ENCODE measurements at regions not wholly inside any gene's neighbourhood (a gene's known extent, or its start where the extent isn't known, plus 50 kb on each side); places are given as distances from the start of the nearest gene placed in this dataset.

- H3K27me3 ChIP-seq (ENCODE audit: insufficient read depth, poor library complexity, severe bottlenecking), result no peaks in the 10 kb centered on the region
- H3K27ac ChIP-seq (ENCODE audit: poor library complexity, severe bottlenecking), result no peak overlapping the region
- TF ChIP-seq, protein P1, sequence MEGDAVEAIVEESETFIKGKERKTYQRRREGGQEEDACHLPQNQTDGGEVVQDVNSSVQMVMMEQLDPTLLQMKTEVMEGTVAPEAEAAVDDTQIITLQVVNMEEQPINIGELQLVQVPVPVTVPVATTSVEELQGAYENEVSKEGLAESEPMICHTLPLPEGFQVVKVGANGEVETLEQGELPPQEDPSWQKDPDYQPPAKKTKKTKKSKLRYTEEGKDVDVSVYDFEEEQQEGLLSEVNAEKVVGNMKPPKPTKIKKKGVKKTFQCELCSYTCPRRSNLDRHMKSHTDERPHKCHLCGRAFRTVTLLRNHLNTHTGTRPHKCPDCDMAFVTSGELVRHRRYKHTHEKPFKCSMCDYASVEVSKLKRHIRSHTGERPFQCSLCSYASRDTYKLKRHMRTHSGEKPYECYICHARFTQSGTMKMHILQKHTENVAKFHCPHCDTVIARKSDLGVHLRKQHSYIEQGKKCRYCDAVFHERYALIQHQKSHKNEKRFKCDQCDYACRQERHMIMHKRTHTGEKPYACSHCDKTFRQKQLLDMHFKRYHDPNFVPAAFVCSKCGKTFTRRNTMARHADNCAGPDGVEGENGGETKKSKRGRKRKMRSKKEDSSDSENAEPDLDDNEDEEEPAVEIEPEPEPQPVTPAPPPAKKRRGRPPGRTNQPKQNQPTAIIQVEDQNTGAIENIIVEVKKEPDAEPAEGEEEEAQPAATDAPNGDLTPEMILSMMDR (IDR thresholded peaks at IDR 0.05; ENCODE audit: poor library complexity, severe bottlenecking), result no peak
- DNase-seq (ENCODE audit: low spot score), result no peak
- no peak overlapping the region for H3K4me3 ChIP-seq (ENCODE audit: severe bottlenecking)
- peaks cover 17% of the 10 kb centered on the region for H3K4me1 ChIP-seq (ENCODE audit: insufficient read depth, poor library complexity, severe bottlenecking)
- no peaks in the 10 kb centered on the region for H3K36me3 ChIP-seq (ENCODE audit: low read depth)
- ATAC-seq (ENCODE audit: low read depth), result no peak
- H3K9me3 ChIP-seq (ENCODE audit: severe bottlenecking), result no peaks in the 10 kb centered on the region
These were observed 309.2 kb upstream of the ZMIZ1 start for GRCh38 chr10:78759456-78760120.

DNA sequence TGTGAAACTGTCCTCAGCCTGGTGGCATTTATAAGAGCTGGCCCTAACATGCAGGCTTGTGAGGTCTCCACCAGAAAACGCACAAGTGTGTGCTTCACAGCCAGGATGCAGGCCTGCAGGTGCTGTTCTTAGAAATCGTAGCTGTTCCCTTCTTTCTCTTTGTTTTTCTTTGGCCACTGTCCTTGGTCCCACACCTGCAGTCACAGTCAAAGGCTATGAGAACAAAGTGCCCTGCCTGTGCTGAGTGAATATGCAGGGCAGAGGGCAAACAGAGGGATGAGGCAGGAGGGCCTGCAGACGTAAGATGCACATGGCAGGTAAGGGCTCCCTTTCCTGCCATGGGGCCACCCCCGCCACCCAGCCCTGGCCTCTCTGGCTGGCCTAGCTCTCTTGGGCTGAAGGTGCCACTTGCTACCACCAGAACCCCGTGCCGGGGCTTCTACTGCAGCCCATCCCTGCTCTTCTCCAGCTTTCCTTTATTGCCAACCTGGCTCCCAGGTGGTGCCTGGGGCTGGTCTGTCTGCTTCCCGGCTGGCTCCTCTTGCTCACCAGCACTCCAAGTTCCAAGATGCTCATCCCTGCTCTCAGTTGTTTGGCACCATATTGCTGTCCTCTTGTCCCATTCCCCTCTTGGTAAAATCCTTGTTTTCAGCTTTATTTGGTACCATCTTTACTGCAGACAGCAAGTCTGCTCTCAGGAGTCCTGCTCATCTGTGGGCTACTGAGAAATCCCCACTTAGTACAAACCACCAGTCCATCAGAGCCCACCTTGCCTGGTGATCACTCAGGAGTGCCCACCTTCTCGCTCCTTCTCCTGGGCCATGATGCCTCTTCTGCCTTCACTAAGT, 308.1 kb upstream of the ZMIZ1 start:
- Histone ChIP-seq H3K27me3 (ENCODE audit: insufficient read depth, poor library complexity, severe bottlenecking) (no peaks in the 10 kb centered on the region), H3K27ac (ENCODE audit: poor library complexity, severe bottlenecking) (no peak overlapping the region), H3K9me3 (ENCODE audit: severe bottlenecking) (no peaks in the 10 kb centered on the region), H3K4me1 (ENCODE audit: insufficient read depth, poor library complexity, severe bottlenecking) (peaks cover 17% of the 10 kb centered on the region), H3K36me3 (ENCODE audit: low read depth) (no peaks in the 10 kb centered on the region), H3K4me3 (ENCODE audit: severe bottlenecking) (no peak overlapping the region)
- TF ChIP-seq, protein P1 (IDR thresholded peaks at IDR 0.05; ENCODE audit: poor library complexity, severe bottlenecking), result no peak
- DNase-seq (ENCODE audit: low spot score) (no peak), ATAC-seq (ENCODE audit: low read depth) (no peak)

DNA sequence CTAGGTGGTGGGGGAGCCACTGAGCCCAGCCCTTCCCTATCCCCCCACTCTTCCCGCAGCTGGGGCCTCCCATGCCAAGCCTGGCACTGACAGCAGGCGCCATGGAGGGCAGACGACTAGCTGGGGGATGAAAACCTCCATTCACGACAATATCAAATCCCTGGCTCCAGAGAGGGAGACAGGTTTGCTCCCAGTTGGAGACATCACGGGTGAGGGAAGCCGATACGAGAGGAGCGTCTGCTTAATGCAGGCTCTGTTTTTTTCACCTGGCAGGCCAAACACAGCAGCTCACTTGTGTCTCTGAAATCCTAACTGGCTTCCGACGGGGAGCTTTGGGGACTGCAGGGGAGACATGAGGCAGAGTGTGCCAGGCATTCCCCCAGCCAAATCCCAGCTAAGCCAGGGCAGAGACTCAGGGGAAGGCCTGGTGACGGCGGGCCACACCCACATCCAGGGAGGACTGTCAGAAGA, 307.4 kb upstream of the ZMIZ1 start:
- ATAC-seq (ENCODE audit: low read depth) (no peak), DNase-seq (ENCODE audit: low spot score) (no peak)
- H3K27me3 ChIP-seq (ENCODE audit: insufficient read depth, poor library complexity, severe bottlenecking), result no peaks in the 10 kb centered on the region
- H3K27ac ChIP-seq (ENCODE audit: poor library complexity, severe bottlenecking), result no peak overlapping the region
- H3K9me3 ChIP-seq (ENCODE audit: severe bottlenecking), result no peaks in the 10 kb centered on the region
- no peaks in the 10 kb centered on the region for H3K36me3 ChIP-seq (ENCODE audit: low read depth)
- peaks cover 13% of the 10 kb centered on the region for H3K4me1 ChIP-seq (ENCODE audit: insufficient read depth, poor library complexity, severe bottlenecking)
- H3K4me3 ChIP-seq (ENCODE audit: severe bottlenecking), result no peak overlapping the region
- TF ChIP-seq, protein P1 (IDR thresholded peaks at IDR 0.05; ENCODE audit: poor library complexity, severe bottlenecking), result no peak

- Histone ChIP-seq H3K4me1 (ENCODE audit: insufficient read depth, poor library complexity, severe bottlenecking) (peaks cover 7% of the 10 kb centered on the region), H3K27me3 (ENCODE audit: insufficient read depth, poor library complexity, severe bottlenecking) (no peaks in the 10 kb centered on the region), H3K36me3 (ENCODE audit: low read depth) (no peaks in the 10 kb centered on the region), H3K9me3 (ENCODE audit: severe bottlenecking) (no peaks in the 10 kb centered on the region), H3K4me3 (ENCODE audit: severe bottlenecking) (no peak overlapping the region), H3K27ac (ENCODE audit: poor library complexity, severe bottlenecking) (no peak overlapping the region)
- TF ChIP-seq, protein P1 (IDR thresholded peaks at IDR 0.05; ENCODE audit: poor library complexity, severe bottlenecking), result no peak
- DNase-seq (ENCODE audit: low spot score) (no peak), ATAC-seq (ENCODE audit: low read depth) (no peak)
These were observed 306.6 kb upstream of the ZMIZ1 start for GRCh38 chr10:78762086-78762630.
